ENCODE measurements at regions not wholly inside any gene's neighbourhood (a gene's known extent, or its start where the extent isn't known, plus 50 kb on each side); places are given as distances from the start of the nearest gene placed in this dataset.

- intact Hi-C loops (cut with DNase I) = loop anchor here (5.0 to 10.0 kb wide), 2 partner anchors 126 to 169 kb away; no protein-coding TSS in a partner anchor
- no peak for DNase-seq
Measured at GRCh38 chr10:60446070-60446833, 56.6 kb upstream of the ANK3 start.

- intact Hi-C loops (cut with DNase I) = loop anchor here (1.0 to 10.0 kb wide), 3 partner anchors 128 to 203 kb away; no protein-coding TSS in a partner anchor
- no peak for DNase-seq
Measured at GRCh38 chr10:60444494-60445064, 54.9 kb upstream of the ANK3 start.

GRCh38 chr10:60443346-60443745 lies 53.7 kb upstream of the ANK3 start:
- intact Hi-C loops (cut with DNase I) = loop anchor here (10.0 kb wide), 1 partner anchor 171 kb away; no protein-coding TSS in a partner anchor
- no peak for DNase-seq

- intact Hi-C loops (cut with DNase I) = loop anchor here (10.0 kb wide), 1 partner anchor 173 kb away; no protein-coding TSS in a partner anchor
- no peak for DNase-seq
Measured at GRCh38 chr10:60441515-60441914, 51.8 kb upstream of the ANK3 start.

GRCh38 chr10:60439641-60440040 lies 50.0 kb upstream of the ANK3 start:
- DNase-seq = no peak
- intact Hi-C loops (cut with DNase I) = loop anchor here (10.0 kb wide), 1 partner anchor 175 kb away; no protein-coding TSS in a partner anchor

Measured in posterior cingulate gyrus (tissue), 11 donors.